HG03432 (cell line): ENCODE measurements at regions not wholly inside any gene's neighbourhood (a gene's known extent, or its start where the extent isn't known, plus 50 kb on each side); places are given as distances from the start of the nearest gene placed in this dataset.
"Not testable (repeated sequence)": the region's sequence is repeated elsewhere in the genome, so short reads cannot be mapped to it uniquely, and the experiment has no call there.

Experiments used
- ATAC-seq: cut with Tn5 transposase; IDR thresholded peaks from one replicate; pipeline ENCODE4 v1.9.1; 2021; ENCODE audit warnings: mild to moderate bottlenecking, moderate library complexity; ENCODE audit not compliant: unreplicated experiment

DNA sequence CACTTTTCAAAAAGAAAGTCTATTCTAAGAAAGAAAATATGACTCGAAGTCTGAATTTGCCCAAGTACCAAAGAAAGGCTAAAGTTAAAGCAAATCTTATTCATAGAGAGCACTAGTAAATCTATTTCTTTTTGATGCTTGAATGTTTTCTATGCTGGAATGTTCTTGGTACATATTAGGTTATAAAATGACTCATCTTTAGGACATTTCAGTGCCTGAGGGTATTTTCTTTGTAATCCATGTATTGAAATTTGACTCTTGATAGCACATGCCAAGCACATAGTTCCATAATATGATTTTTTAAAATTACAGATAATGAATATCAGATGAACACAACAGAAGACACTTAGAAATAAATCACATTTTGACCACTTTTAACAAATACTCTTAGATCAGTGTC lies 232.8 kb downstream of the TRIML1 start:
- no peak for ATAC-seq

DNA sequence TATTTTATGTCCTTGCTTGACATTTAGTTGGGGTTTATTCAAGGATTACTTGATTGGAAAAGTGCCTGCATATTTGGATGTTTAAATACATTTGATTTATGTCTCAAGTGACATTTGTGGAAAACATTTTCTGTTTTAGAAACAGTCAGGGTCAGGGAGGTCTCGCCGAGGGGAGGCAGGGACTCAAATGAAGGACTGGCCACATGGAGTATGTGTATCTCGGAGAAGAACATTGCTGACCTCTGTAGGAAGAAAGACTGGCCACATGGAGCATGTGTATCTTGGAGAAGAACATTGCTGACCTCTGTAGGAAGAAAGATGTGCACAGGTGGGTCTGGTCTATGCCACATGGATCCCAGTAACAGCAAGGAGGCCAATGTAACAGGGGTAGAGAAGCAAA lies 233.6 kb downstream of the TRIML1 start:
- ATAC-seq: no peak

DNA sequence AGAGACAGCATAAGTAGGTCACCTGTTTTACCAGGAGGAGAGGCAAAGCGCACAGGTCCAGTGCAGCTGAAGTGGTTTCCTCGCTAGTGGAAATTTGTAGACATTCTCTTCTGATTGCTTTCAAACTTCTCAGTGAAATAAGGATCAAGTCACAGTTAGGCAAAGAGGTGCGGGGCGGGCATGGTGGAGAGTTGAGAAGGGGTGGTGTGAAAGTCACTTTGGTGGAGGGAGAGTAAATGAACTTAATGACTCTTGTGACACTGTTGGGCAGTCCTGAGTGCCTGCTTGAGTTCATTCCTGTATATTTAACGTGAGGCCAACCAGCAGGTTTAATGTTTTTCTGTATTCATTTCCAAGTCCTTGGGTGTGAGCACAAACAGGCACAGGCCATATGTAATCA lies 235.6 kb downstream of the TRIML1 start:
- no peak for ATAC-seq

DNA sequence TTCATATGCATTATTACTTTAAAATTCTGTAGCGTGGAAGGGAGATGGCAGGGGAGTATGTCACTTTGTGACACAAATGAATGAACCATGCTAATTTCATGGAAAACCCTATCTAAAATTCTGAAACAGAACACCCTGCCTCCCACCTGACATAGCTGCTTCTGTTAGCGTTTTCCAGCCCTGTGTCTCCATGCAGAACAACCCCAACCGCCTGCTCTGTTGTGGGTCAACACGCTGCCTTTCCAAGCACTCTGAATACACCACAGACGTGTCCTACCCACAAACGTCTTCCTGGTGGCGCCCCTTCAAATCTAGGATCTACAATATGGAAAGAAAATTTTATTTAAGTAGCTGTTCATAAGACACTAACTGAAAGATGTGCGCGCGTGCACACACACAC lies 238.6 kb downstream of the TRIML1 start:
- ATAC-seq: no peak

DNA sequence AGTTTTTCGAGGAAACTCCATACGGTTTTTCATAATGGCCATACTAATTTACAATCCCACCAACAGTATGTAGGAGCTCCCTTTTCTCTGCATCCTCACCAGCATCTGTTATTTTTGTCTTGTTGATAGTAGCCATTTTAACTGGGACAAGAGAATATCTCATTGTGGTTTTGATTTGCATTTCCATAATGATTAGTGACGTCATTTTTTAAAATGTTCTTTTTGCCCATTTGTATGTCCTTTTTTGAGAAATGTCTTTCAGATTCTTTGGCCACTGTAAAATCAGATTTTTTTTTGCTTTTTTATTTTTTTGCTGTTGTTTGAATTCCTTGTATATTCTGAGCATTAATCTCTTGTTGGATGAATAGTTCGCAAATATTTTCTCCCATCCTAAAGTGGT lies 243.9 kb downstream of the TRIML1 start:
- ATAC-seq: no peak

DNA sequence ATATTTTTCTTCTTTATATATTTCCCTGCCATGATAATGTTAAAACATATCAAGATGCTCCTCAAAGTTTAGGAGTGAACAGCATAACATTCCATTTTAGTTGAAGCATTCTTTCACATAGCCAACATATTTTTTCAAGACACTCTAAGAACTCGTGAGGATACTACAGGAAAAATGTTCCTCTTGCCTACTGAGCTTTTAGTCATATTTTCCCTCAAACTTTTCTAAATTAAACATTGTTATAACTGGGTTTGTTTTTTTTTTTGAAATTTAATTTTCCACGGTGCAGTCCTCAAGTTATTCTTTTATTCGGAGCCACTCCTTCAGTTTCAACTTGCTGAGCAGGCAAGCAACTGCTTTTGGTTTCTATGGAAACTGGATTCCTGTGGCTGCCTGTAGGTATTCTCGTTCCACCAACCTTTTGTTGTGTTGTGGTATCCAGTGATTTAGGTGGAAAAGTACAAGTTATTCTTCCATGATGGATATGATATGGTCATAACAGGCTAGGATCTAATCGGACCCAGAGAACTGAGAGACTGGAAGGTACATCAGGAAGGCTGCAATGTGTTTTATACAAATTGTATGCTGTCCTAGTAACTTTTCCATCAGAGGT lies 248.0 kb downstream of the TRIML1 start:
- ATAC-seq: no peak

DNA sequence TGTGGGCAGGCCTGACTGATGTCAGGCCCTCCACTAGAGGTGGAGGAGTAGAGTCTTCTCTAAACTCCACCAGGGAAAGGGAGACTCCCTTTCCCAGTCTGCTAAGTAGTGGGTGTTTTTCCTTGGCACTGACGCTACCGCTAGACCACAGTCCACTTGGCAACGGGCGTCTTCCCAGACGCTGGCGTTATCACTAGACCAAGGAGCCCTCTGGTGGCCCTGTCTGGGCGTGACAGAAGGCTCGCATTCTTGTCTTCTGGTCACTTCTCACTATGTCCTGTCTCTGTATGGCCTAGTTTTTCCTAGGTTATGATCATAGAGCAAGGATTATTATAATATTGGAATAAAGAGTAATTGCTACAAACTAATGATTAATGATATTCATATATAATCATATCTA lies 252.1 kb downstream of the TRIML1 start:
- ATAC-seq: not testable (repeated sequence)

DNA sequence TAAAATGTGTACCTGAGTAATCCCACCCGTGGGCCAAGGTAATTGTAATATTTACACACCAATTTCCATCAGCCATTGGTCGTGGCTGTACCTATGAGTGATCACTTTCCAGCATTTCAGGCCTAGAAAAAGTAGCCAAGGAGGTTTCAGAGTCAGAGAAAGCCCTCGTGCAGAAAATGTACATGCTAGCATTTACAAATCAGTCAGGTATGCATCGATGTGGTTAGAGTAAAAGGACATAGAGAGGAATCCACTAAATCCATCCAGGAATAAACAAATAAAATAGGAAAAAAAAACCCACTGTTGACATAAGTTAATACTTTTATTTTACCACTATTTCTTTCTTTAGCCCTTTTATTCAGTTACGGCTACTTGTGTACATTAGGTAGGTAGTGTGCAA lies 256.8 kb downstream of the TRIML1 start:
- ATAC-seq: no peak

DNA sequence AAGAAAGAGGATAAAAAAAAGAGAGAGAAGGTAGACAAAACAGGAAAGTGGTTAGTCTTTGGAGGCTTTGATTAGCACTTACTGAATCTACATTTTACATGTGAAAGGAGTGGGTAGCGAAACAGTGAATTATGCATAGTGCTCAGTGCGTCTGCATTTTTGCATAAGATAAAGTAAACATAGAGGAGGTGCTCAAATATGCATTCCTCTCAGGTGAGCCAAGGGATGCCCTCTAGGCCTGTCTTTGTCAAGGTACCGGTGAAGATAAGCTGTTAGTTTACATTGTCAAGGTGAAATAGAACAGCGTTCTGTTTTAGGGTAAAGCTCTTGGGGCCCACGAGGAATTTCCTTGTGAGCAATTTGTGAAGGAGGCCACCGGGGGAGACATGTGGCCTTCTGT lies 260.6 kb downstream of the TRIML1 start:
- ATAC-seq: no peak

DNA sequence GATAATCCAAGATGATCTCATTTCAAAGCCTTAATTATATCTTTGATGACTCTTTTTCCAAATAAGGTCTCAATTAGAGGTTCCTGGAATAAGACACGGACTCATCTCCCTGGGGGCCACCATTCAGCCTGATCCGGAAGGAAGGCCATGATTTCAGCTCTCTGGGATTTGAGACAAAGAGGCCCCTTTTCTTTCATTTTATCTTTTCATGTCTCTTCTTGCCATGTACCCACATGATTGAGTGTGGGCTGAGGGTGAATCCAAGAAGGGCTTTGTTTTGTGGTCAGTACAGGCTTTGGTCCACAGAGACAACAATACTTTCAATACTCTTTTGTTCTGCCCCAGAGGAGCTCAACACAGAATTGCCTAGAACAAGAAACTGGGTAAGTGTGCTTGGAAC lies 261.2 kb downstream of the TRIML1 start:
- ATAC-seq: no peak

DNA sequence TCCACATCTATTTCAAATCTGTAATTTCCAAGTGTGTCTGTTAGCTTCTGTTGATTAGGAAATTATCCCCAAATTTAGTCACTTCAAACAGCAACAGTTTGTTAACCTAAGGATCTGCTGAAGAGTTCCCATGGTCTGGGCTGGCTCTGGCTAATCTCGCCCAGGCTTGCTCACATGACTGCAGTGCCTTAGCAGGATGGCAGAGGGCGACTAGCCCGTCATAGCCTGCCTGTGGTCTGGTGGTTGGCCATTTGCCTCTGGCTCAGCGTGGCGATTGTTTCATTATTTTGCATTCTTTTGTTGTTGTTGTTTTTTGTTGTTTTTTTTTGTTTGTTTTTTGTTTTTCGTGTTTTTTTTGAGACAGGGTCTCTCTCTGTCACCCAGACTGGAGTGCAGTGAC lies 264.0 kb downstream of the TRIML1 start:
- no peak for ATAC-seq

DNA sequence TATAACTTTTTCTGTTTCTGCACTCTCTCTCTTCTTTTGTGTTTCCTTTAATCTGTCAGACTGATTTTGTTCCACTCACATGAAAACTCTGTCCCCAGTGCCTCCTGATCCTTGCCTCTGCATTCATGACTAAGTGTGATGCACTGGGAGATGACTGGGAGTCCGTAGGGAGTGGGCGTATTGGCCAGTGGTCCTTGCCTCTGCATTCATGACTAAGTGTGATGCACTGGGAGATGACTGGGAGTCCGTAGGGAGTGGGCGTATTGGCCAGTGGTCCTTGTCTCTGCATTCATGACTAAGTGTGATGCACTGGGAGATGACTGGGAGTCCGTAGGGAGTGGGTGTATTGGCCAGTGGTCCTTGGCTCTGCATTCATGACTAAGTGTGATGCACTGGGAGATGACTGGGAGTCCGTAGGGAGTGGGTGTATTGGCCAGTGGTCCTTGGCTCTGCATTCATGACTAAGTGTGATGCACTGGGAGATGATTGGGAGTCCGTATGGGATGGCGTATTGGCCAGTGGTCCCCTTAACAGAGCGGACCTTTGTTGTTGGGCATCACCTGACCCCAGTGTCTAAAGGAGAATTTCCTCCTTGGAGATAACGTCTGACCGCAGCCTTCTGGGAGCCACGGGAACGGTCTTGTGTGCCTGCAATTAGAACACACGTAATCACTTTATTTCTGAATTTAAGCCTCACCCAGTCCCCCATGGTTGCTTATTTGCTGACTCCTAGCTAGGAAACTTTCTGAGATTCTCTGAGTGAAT lies 266.0 kb downstream of the TRIML1 start:
- not testable (repeated sequence) for ATAC-seq

DNA sequence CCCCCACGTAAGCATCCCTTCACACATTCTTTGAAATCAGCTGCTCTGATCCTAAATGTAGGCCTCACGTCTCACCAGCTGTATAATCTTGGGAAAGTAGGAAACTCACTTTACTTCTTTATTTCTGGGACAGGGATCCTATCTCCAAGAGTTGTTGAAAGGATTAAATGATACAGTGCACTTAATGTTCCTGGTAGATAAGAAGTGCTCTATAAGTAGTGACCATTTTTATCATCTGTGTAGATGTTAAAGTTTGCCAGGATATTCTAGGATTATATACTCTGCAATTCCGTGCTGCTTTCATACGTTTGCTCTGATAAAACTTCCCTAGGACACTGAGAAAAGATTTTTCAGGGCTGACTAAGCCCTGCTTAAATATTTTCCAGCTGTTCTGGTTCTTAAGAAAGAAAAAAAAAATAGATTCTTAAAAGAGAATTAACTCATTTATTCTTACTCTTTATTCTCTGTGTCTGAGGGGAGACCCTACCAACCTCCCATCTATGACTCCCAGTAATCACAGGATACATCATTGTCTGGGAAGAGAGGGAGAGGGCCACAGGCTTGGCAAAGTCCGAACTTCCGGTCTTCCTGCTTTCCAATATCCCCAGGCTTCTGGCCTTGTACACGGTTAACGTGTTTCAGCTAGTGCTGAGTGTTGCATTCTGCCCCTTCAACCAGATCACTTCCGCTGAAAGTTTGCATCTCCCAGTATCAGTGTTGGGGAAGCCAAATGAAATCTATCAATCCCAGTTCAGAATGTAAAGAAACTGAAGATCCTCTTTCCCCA lies 269.2 kb downstream of the TRIML1 start:
- no peak for ATAC-seq

DNA sequence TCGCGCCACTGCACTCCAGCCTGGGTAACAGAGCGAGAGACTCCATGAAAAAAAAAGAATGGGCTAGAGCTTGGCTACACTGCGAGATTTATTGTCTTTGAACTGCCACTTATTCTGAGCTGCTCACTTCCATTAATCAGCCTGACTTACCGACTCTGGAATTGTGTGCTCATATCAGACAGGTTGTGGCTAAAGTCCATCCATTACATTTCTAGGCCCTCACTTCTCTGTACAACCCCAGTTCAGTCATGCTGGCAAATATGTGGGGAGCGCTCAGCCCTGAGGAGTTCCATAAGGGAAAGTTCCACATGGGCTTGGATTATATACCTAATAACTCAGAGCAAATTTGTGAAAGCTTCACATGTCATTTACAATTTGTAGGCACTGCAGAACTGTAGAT lies 270.6 kb downstream of the TRIML1 start:
- ATAC-seq: no peak

DNA sequence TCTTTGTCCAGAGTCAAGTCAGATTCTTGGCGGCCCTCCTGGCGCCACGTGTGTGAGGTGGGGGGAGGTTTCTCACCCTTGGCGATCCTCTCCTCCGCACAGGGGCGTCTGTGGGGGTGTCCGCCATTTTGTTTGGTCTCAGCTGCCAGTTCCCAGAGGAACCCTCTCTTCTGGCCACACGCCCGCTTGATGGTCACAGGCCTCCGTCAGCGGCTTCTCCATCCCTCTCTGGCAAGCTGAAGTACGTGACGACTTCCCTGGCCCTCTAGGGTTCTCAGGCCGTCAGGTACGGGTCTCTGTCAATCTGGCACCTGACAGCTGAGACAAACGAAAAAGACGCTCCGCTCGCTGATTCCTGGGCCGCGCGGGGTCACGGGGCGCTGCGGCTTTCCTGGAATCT lies 272.6 kb downstream of the TRIML1 start:
- ATAC-seq: no peak

DNA sequence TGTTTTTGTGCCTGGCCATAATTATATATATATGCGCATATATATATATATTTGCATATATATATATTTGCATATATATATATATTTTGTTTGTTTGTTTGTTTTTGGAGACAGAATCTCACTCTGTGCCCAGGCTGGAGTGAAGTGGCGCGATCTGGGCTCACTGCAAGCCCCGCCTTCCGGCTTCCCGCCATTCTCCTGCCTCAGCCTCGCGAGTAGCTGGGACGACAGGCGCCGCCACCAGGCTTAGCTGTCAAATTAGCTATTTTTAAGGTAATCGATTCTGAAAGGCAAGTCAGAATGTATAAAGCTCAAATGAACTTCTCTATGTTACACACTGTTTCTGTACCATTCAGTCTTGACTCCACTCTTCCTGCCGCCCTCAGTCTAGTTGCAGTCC lies 273.3 kb downstream of the TRIML1 start:
- no peak for ATAC-seq

DNA sequence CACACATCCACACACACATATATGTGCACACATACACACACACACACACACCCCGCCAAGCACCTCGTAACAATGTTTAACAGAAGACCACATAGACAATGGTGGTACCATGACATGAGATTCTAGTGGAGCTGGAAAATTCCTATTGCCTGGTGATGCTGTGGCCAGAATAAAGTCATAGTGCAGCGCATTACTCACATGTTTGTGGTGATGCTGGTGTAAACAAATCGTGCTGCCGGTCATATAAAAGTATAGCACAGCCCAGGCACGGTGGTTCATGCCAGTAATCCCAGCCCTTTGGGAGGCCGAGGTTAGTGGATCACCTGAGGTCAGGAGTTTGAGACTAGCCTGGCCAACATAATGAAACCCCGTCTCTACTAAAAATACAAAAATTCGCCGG lies 275.2 kb downstream of the TRIML1 start:
- no peak for ATAC-seq

DNA sequence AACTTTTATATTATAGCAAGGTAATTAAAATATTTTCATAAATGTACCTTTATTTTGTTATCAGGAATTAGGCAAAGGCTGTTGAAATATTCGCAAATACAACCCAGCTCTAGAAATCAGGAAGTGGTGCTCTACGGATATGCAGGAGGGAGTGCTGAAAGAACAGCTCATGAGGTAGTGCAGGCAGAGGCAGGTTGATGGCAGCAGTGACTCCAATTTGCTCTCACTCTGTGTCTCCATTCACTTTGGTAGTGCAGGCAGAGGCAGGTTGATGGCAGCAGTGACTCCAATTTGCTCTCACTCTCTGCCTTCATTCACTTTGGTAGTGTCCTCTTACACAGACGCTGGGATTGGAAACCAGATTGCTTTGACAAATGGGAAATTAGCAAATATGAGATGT lies 277.9 kb downstream of the TRIML1 start:
- ATAC-seq: no peak

DNA sequence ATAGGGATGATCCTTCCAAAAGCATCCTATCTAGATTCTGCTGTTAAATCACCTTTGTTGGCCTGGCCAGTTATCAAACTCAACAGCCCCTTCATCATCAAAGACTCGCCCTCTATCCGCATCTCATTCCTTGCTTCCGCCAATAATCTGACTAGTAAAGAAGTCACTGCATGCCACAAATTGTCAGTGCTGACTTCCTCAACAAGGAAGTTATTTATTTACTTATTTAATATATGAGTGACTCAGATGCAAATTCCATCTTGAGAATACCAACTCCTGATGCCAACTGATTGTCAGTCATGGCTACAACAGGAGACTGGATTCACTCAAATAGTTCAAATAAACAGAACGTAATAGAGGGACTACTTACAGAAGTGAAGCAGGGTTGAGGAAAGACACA lies 283.8 kb downstream of the TRIML1 start:
- ATAC-seq: no peak

DNA sequence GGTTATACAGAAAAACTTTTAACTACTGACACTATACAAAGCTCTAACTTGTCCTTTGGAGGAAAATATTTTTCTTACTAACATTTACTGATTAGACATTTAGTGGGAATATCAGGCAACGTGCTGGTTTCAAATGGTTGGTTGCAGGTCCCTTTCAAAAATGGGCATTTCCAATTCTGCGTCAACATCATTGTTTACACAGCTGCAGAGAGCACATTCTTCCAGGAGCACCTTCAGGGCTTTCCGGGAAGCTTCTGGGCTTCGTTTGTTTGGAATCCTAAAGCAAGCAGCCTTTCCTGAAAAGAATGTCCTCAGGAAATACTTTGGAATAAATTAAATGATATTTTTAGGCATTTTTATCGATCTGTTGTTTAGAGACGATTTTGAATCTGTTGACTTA lies 289.7 kb downstream of the TRIML1 start:
- no peak for ATAC-seq

DNA sequence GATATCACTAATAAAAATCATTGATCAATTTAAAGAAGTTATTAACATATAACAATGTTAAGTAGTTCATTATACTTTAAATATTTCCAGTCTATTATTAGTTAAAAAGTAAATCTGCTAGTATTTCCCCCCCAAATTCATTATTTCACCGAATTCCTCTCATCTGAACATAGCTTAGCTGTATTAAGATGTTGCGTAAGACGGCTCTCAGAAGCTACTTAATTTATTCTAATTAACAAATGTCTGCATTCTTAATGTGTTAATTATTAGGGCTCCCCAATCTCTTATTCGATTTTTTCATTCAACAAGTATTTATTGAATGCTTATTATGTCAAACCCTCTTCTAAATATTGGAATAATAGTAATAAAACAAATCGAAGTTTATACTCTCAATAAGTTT lies 290.7 kb downstream of the TRIML1 start:
- no peak for ATAC-seq

DNA sequence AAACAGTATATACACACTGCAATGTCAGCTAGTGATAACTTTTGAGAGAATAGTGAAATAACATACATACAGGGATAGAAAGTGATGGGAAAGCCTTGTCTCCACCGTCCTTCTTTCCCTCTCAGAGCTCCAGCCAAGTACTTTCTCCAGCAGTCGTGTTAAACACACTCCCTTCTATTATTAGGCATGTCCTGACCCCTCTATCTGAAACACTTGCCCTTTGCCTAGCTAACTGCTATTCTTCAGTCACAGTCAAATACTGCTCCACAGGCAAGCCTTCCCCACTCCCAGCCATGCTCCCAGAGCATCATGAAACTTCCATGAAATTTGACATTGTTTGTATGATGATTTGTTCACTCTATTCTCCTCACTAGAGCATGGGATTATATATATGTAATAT lies 291.1 kb downstream of the TRIML1 start:
- ATAC-seq: no peak
